Cardiac fibroblast (primary cell): ENCODE measurements at regions not wholly inside any gene's neighbourhood (a gene's known extent, or its start where the extent isn't known, plus 50 kb on each side); places are given as distances from the start of the nearest gene placed in this dataset.

Experiments used
- DNase-seq, 2 donors: peaks; one replicate each; pipeline versions ENCODE4 v3.0.0 to v3.0.0-alpha.2; 2010; ENCODE audit warnings: low read depth in 2 of 2
- H3K4me3 ChIP-seq, 2 donors: replicated peaks in 1 of 2; 1 replicate in 1 of 2; 2 replicates in 1 of 2; pipeline ENCODE4 v1.5.1; 2011; ENCODE audit warnings: low read depth in 2 of 2, low read length in 2 of 2, mild to moderate bottlenecking in 2 of 2, moderate library complexity in 1 of 2
- CTCF ChIP-seq: IDR thresholded peaks from one replicate; pipeline ENCODE4 v1.5.1; 2011; ENCODE audit warnings: low read depth, mild to moderate bottlenecking, low read length, inconsistent platforms

GRCh38 chr3:153704115-153704514 lies 417.1 kb upstream of the ARHGEF26 start:
- H3K4me3 ChIP-seq, result no peak overlapping the region
- no peak for TF ChIP-seq CTCF
- DNase-seq, result no peak

- no peak overlapping the region for H3K4me3 ChIP-seq
- DNase-seq, result no peak
- no peak for TF ChIP-seq CTCF
These were observed 414.5 kb upstream of the ARHGEF26 start for GRCh38 chr3:153706706-153707105.

GRCh38 chr3:153714016-153714415 lies 407.2 kb upstream of the ARHGEF26 start:
- DNase-seq, result no peak
- no peak for TF ChIP-seq CTCF
- H3K4me3 ChIP-seq, result no peak overlapping the region

GRCh38 chr3:153714588-153715290 lies 406.5 kb upstream of the ARHGEF26 start:
- no peak overlapping the region for H3K4me3 ChIP-seq
- no peak for TF ChIP-seq CTCF
- no peak for DNase-seq

- H3K4me3 ChIP-seq, result no peak overlapping the region
- TF ChIP-seq CTCF, result no peak
- DNase-seq, result no peak
These were observed 399.0 kb upstream of the ARHGEF26 start for GRCh38 chr3:153722157-153722556.

- DNase-seq, result no peak
- no peak overlapping the region for H3K4me3 ChIP-seq
- TF ChIP-seq CTCF, result no peak
These were observed 390.1 kb upstream of the ARHGEF26 start for GRCh38 chr3:153731071-153731470.
